Mucosa of descending colon (tissue), 3 donors: ENCODE measurements at regions not wholly inside any gene's neighbourhood (a gene's known extent, or its start where the extent isn't known, plus 50 kb on each side); places are given as distances from the start of the nearest gene placed in this dataset.
"Not testable (repeated sequence)": the region's sequence is repeated elsewhere in the genome, so short reads cannot be mapped to it uniquely, and the experiment has no call there.

Experiments used
- ATAC-seq: fragments of 200-7000 bp; cut with Tn5 transposase; one replicate; pipeline ENCODE4 v1.9.1; 2020; ENCODE audit warnings: mild to moderate bottlenecking, moderate library complexity
- DNase-seq, 3 donors: peaks; one replicate each; pipeline ENCODE4 v3.0.0-alpha.2; 2020
- H3K36me3 ChIP-seq: fragments of 200-600 bp; one replicate; pipeline ENCODE4 v1.8.0; 2021; ENCODE audit warnings: low read depth, mild to moderate bottlenecking
- H3K4me1 ChIP-seq: fragments of 200-600 bp; one replicate; pipeline ENCODE4 v1.8.0; 2021; ENCODE audit warnings: low read depth, mild to moderate bottlenecking
- H3K4me3 ChIP-seq: fragments of 200-600 bp; one replicate; pipeline ENCODE4 v1.8.0; 2021; ENCODE audit warnings: mild to moderate bottlenecking
- H3K9me3 ChIP-seq: fragments of 200-600 bp; one replicate; pipeline ENCODE4 v1.8.0; 2021; ENCODE audit warnings: mild to moderate bottlenecking
- intact Hi-C, 2 donors: fragments of 100-400 bp; cut with DNase I in 1 of 2; cut with micrococcal nuclease in 1 of 2; formaldehyde crosslinking; loops; one replicate each; pipeline versions ENCODE4 v1.11.0 to v1.11.1; 2022; cut with DNase I, micrococcal nuclease
- TF ChIP-seq, protein P1 (sequence below): fragments of 200-600 bp; IDR thresholded peaks from one replicate; pipeline ENCODE4 v1.8.0; 2022; ENCODE audit warnings: antibody characterized with exemption, mild to moderate bottlenecking
- donor health status: DM: no; HTN: no; CAD: no; lungs with moderate emphysema.
- donor health status: DM: no; HTN: no; CAD: no.
- donor health status: DM: no; HTN: yes; CAD: no.

DNA sequence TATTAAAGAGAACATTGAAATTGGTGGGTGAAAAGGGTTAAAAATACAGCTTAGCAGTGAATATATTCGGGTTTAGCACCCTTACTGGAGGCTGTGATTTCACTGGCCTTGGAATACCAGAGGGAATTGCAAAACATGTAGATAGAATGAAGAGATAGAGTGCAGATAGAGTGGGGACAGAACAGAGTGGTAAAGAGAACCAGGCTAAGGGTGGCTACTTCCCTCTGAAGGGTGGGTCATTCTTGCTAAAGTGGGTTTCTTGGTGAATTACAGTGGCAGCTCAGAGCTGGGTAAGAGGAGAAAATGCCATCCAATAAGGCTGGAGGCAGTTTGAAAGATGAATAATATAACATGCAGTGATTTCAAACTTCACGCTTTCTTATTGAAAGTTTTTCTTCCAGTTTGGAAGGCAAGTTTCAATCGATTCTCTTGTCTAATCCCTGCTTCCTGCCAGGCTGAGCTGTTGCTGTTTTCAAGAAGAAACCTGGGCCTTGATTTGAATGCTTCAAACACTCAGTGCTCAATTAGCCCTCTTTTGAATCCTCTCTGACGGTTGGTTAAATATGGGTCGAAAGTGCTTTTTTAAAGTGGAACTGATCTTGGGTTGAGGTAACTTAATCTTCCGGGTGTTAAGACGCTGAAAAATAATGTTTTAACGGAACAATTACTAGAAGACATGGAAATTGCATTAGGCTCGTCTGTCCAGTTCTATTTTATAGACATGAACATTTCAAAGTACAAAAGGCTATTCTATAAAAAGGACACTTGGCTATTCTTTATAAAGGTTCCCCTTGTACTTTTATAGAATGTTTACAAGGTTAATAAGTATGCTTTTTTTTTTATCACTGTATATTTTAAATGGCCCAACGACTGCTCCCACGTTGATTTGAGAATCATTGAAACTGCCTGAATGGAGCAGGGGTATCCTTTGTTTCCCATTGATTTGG, 203.3 kb downstream of the BCAS1 start:
- Histone ChIP-seq H3K4me1 (peaks cover 57% of the 10 kb centered on the region), H3K36me3 (no peaks in the 10 kb centered on the region), H3K9me3 (no peaks in the 10 kb centered on the region), H3K4me3 (no peak overlapping the region)
- TF ChIP-seq, protein P1, sequence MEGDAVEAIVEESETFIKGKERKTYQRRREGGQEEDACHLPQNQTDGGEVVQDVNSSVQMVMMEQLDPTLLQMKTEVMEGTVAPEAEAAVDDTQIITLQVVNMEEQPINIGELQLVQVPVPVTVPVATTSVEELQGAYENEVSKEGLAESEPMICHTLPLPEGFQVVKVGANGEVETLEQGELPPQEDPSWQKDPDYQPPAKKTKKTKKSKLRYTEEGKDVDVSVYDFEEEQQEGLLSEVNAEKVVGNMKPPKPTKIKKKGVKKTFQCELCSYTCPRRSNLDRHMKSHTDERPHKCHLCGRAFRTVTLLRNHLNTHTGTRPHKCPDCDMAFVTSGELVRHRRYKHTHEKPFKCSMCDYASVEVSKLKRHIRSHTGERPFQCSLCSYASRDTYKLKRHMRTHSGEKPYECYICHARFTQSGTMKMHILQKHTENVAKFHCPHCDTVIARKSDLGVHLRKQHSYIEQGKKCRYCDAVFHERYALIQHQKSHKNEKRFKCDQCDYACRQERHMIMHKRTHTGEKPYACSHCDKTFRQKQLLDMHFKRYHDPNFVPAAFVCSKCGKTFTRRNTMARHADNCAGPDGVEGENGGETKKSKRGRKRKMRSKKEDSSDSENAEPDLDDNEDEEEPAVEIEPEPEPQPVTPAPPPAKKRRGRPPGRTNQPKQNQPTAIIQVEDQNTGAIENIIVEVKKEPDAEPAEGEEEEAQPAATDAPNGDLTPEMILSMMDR: no peak
- intact Hi-C loops: no loop called here
- no peak for DNase-seq
- ATAC-seq: peak; percentile 34

DNA sequence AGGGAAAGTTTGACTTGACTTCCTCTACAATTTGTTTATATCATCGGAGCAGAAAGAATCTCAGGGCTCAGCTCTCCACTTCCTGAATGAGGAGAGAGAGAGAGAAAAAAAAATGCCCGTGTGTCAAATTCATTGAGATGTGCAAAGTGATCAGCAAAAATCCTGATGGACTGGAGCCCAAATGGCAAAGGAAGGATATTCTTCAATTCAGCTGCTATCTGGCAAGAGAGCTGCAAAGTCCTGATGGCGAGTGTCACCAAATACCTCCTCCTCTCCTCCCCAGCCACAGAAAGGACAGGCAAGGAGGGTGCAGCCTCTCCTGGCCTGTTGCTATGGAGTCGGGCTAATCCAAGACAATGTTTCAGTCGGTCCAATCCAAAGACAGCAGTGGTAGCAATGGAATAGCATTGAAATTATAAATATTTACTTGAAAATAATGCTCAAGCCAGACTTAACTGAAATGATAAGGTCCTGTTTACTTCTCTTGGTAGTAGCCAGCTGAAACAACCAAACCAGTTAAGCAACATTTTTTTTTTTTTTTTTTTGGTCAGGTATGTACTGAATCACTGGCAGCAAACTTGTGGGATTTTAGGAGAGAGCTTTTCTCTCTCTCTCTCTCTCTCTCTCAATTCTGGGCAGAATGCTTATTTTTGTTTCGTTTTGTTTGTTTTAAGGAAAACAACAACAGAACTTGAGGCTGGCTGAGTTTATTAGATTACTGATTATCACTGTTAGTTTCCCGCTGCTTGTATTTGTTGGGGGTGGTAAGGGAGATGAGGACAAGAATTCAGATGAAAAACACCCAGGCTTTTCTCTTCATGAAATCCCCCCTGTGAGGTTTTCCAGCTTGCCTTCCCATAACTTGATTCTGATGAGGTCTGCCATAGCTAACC, 204.2 kb downstream of the BCAS1 start:
- intact Hi-C loops: no loop called here
- Histone ChIP-seq H3K4me3 (no peak overlapping the region), H3K36me3 (no peaks in the 10 kb centered on the region), H3K9me3 (no peaks in the 10 kb centered on the region), H3K4me1 (peaks cover 49% of the 10 kb centered on the region)
- peak; percentile 72 for ATAC-seq
- DNase-seq: peak in 2 of 3 donors; percentile 53 to 61
- TF ChIP-seq, protein P1: no peak

DNA sequence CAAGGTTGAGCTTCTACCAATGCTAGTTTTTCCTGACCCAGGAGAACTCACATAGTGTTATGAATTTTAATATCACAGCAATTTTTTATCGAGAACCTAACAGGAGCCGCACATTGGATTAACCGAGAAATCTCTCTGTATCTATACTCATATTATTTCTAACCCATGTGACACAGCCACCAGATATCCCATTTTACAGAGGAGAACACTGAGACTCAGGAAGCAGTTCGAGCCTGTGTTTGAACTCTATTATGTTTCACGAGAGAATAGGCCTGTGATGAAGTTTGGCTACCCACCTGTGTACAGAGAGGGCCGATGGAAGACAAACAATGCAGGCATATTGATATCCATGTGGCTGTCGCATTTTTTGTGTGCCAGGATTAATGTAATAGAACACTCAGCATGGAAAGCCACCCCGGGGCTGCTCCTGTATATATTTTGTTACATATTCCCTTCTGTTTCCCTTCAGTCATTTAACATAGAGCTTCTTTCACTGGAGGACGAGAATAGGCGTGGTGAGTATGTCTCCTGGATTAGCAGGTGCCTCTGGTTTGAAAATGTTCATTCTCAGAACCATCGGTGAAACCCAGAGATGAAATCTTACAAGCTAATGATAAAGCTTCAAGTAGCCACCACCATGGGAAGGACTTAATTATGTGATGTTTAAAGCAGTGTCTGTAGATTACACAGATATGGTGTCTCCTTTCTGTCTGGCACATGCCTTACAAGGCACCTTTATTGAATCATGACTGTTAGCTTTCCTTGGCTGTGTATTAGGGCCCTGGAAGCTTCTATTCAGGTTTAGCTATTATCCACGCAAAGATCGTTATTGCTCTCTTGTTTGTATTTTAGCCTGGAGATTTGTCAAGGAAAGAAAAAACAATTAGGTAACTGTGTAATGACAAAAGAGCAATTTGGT, 205.4 kb downstream of the BCAS1 start:
- H3K36me3 ChIP-seq, H3K9me3 ChIP-seq, intact Hi-C loops, ATAC-seq, DNase-seq, H3K4me3 ChIP-seq: not testable (repeated sequence)
- H3K4me1 ChIP-seq: peaks cover 50% of the 10 kb centered on the region

DNA sequence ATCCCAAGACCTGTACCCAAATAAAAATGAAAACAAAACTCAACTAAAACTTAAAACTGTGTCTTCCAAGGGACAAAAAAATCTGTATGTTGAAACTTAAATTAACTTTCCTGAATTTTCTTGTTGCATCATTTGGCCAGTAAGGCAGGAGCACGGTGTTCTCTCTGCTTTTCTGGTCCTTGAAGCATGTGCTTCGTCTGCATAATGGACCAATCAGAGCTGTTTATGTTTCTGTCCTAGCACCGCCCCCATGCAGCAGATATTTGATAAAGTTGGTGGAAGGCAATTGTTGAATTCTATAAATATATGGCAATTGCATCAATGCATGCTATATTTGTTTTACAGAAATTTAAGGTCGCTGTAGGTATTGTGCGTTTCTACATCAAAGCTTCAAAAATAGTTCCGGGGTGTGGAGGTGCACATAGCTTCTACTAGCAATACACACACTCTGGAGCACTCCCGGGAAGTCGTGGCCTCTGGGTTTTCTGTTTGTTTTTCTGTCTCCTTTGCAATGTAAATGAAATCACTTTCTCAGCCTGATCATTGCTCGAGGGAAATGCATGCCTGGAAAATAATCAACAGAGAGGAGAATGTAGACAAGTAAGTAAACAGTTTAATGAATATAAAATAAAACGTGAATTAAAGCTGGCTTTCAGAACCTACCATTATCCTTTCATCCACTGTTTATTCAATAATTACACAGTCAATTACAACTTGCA, 206.3 kb downstream of the BCAS1 start:
- H3K36me3 ChIP-seq, intact Hi-C loops, DNase-seq, H3K9me3 ChIP-seq, H3K4me3 ChIP-seq, ATAC-seq: not testable (repeated sequence)
- H3K4me1 ChIP-seq: peaks cover 41% of the 10 kb centered on the region

DNA sequence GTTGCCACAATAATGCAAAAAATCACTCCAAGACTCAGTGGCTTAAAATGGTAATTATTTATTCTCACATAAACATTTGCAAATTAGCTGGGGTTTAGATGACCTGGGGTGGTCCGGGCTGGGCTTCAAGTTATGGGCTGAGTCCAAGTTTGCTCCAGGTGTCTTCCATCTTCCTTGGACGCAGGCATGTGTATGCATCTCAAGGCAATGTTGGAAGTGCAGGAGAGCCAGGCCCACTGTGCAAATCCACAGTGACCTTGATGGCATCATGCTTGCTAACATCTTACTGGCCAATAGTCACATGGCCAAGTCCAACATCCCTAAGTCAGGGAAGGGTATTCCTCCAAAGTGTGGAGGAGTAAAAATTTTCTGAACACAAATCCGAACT, 206.9 kb downstream of the BCAS1 start:
- H3K4me1 ChIP-seq: peaks cover 44% of the 10 kb centered on the region
- H3K9me3 ChIP-seq, DNase-seq, H3K4me3 ChIP-seq, intact Hi-C loops, H3K36me3 ChIP-seq, ATAC-seq: not testable (repeated sequence)

DNA sequence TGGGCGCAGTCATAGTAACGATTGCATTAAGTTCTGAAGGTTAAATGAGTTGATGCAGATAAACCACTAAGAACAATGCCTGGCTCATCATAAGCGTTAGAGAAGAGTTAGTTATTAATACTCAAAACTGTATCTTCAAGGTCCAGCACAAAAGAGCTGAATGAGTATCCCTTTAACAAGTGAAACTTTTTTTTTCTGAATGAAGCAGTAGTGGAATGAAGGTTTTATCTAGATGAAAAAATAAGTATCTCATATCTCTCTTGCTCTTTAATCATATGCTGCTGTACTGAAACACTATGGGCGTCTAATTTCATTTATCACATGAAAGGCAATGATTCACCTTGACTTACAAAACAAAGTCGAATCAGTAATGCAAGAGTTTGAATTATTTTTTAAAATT, 207.4 kb downstream of the BCAS1 start:
- H3K9me3 ChIP-seq, DNase-seq, intact Hi-C loops, H3K36me3 ChIP-seq, ATAC-seq, H3K4me3 ChIP-seq: not testable (repeated sequence)
- H3K4me1 ChIP-seq: peaks cover 47% of the 10 kb centered on the region

DNA sequence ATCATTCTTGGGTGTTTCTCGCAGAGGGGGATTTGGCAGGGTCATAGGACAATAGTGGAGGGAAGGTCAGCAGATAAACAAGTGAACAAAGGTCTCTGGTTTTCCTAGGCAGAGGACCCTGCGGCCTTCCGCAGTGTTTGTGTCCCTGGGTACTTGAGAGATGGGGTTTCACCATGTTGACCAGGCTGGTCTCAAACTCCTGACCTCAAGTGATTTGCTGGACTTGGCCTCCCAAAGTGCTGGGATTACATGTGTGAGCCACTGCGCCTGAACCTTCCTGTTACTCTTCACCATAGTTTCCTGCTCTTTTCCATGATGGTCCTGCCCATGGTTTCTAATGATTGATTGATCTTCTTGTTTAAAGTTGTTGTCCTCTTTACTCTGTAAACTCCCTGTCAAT, 207.9 kb downstream of the BCAS1 start:
- H3K36me3 ChIP-seq, H3K4me3 ChIP-seq, intact Hi-C loops, DNase-seq, ATAC-seq, H3K9me3 ChIP-seq: not testable (repeated sequence)
- peaks cover 47% of the 10 kb centered on the region for H3K4me1 ChIP-seq

DNA sequence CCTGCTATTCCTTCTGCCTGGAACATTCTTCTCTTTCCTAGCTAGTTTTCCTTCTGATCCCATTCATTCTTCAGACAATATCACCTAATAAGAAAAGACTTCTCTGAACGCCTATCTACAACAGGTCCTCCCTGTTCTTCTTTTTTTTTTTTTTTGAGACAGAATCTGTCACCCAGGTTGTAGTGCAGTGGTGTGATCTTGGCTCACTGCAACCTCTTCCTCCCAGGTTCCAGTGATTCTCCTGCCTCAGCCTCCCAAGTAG, 208.3 kb downstream of the BCAS1 start:
- ATAC-seq, H3K4me3 ChIP-seq, intact Hi-C loops, H3K36me3 ChIP-seq, H3K9me3 ChIP-seq, DNase-seq: not testable (repeated sequence)
- H3K4me1 ChIP-seq: peaks cover 46% of the 10 kb centered on the region
